ENCODE measurements at regions not wholly inside any gene's neighbourhood (a gene's known extent, or its start where the extent isn't known, plus 50 kb on each side); places are given as distances from the start of the nearest gene placed in this dataset.

DNA sequence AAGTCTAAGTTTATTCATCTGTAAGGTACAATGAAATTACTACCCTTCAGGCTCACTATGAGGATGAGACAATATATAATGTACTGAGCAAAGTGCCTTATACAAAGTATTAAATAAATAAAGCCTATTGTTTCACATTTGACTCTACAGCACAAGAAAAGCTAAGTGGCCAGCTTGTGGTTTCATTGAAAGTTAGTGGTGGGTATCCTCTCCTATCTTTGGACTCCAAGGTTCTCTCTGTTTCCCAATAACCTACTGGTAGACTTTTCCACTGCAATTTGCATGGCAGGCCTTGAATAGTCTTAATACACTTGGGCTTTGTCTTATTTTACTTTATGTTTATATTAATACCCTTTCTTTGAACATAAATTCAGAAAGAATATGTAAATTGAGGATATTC lies 262.7 kb downstream of the DEPDC1B start:
- H3K4me2 ChIP-seq (ENCODE audit: insufficient read depth, insufficient read length, low read length): no peak overlapping the region
- H3K27me3 Mint-ChIP-seq (ENCODE audit: low read depth): no peaks in the 10 kb centered on the region
- no peak overlapping the region for H3K14ac ChIP-seq (ENCODE audit: insufficient read depth, low read length)
- H3K27ac Mint-ChIP-seq: no peak overlapping the region
- no peaks in the 10 kb centered on the region for H3K9me3 ChIP-seq (ENCODE audit: control insufficient read depth, low read depth, low read length)
- H2AK5ac ChIP-seq (ENCODE audit: insufficient read length, low read length): no peak overlapping the region
- no peaks in the 10 kb centered on the region for H3K79me1 ChIP-seq (ENCODE audit: insufficient read depth, low read depth, low read length, poor library complexity, severe bottlenecking)
- H2BK15ac ChIP-seq (ENCODE audit: low read depth, low read length): no peak overlapping the region
- H3K79me2 ChIP-seq (ENCODE audit: insufficient read depth, low read length): no peaks in the 10 kb centered on the region
- H2BK120ac ChIP-seq (ENCODE audit: low read depth, low read length, poor library complexity, severe bottlenecking): no peak overlapping the region
- TF ChIP-seq, protein P1, sequence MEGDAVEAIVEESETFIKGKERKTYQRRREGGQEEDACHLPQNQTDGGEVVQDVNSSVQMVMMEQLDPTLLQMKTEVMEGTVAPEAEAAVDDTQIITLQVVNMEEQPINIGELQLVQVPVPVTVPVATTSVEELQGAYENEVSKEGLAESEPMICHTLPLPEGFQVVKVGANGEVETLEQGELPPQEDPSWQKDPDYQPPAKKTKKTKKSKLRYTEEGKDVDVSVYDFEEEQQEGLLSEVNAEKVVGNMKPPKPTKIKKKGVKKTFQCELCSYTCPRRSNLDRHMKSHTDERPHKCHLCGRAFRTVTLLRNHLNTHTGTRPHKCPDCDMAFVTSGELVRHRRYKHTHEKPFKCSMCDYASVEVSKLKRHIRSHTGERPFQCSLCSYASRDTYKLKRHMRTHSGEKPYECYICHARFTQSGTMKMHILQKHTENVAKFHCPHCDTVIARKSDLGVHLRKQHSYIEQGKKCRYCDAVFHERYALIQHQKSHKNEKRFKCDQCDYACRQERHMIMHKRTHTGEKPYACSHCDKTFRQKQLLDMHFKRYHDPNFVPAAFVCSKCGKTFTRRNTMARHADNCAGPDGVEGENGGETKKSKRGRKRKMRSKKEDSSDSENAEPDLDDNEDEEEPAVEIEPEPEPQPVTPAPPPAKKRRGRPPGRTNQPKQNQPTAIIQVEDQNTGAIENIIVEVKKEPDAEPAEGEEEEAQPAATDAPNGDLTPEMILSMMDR (conservative IDR thresholded peaks at IDR 0.05): no peak
- no peaks in the 10 kb centered on the region for H3K4me1 ChIP-seq (ENCODE audit: insufficient read depth, low read length)
- H3K27ac ChIP-seq (ENCODE audit: insufficient read length, low read depth, low read length): no peak overlapping the region
- H3K4ac ChIP-seq (ENCODE audit: low read depth, low read length): no peak overlapping the region
- no peaks in the 10 kb centered on the region for H3K27me3 ChIP-seq (ENCODE audit: insufficient read depth, low read length)
- H2AFZ ChIP-seq (ENCODE audit: low read length): no peak overlapping the region
- no peak overlapping the region for H4K8ac ChIP-seq (replicated peaks; ENCODE audit: insufficient read length, low read depth, low read length)
- no peak overlapping the region for H3K18ac ChIP-seq (ENCODE audit: insufficient read length, low read depth, low read length)
- H3K4me3 Mint-ChIP-seq: no peak overlapping the region
- H2BK20ac ChIP-seq (ENCODE audit: low read depth, low read length, poor library complexity, severe bottlenecking): no peak overlapping the region
- no peaks in the 10 kb centered on the region for H3K23me2 ChIP-seq (ENCODE audit: insufficient read length, low read depth, low read length, poor library complexity, severe bottlenecking)
- no peak overlapping the region for H4K91ac ChIP-seq (ENCODE audit: insufficient read length, low read depth, low read length)
- no peak overlapping the region for H2BK5ac ChIP-seq (ENCODE audit: insufficient read length, low read length)
- H3T11ph ChIP-seq (ENCODE audit: low read length): no peak overlapping the region
- no peak overlapping the region for H3K9ac ChIP-seq (ENCODE audit: extremely low read depth, insufficient read length, low read length)
- no peaks in the 10 kb centered on the region; a peak in 1 of 7 replicates for H3K36me3 Mint-ChIP-seq (ENCODE audit: insufficient read depth in 1 of 3, low read depth in 3 of 3)
- H3K4me1 Mint-ChIP-seq: no peaks in the 10 kb centered on the region
- DNase-seq: no peak
- H2BK12ac ChIP-seq (ENCODE audit: insufficient read length, low read depth, low read length): no peak overlapping the region
- H4K20me1 ChIP-seq (ENCODE audit: control insufficient read depth, insufficient read depth, insufficient read length): no peaks in the 10 kb centered on the region
- H4K5ac ChIP-seq (ENCODE audit: insufficient read length, low read depth, low read length): no peak overlapping the region
- H3K56ac ChIP-seq (ENCODE audit: insufficient read length, low read depth, low read length): no peak overlapping the region
- peaks cover 0 to under 1% of the 10 kb centered on the region in 2 experiments; a peak in 3 of 5 replicates for H3K9me3 Mint-ChIP-seq
- H3K23ac ChIP-seq (ENCODE audit: insufficient read length, low read depth, low read length): no peak overlapping the region

Measured in H9 (cell line).